GM21360 (cell line): ENCODE measurements at regions not wholly inside any gene's neighbourhood (a gene's known extent, or its start where the extent isn't known, plus 50 kb on each side); places are given as distances from the start of the nearest gene placed in this dataset.

Experiments
- ATAC-seq: cut with Tn5 transposase; IDR thresholded peaks from one replicate; pipeline ENCODE4 v1.9.1; 2021; ENCODE audit warnings: mild to moderate bottlenecking, moderate library complexity; ENCODE audit not compliant: unreplicated experiment

- ATAC-seq: no peak
These were observed 154.0 kb downstream of the BMP7 start for GRCh38 chr20:57112448-57112847.

GRCh38 chr20:57114290-57115005 is 152.0 kb downstream of the BMP7 start:
- no peak for ATAC-seq

- no peak for ATAC-seq
These were observed 149.1 kb downstream of the BMP7 start for GRCh38 chr20:57117296-57117695.

- ATAC-seq: no peak
These were observed 148.2 kb downstream of the BMP7 start for GRCh38 chr20:57118107-57118769.
